ENCODE measurements at regions not wholly inside any gene's neighbourhood (a gene's known extent, or its start where the extent isn't known, plus 50 kb on each side); places are given as distances from the start of the nearest gene placed in this dataset.

DNA sequence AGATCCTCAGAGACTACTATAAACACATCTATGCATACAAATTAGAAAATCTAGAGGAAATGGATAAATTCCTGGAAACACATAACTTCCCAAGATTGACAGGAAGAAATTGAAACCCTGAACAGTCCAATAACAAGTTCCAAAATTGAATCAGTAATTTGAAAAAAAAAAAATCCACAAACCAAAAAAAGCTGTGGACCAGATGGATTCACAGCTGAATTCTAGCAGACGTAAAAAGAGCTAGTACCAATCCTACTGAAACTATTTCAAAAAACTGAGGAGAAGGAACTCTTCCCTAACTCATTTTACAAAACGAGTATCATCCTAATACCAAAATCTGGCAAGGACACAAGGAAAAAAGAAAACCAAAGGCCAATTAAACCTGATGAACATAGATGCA lies 77.0 kb upstream of the FXR1 start:
- Histone ChIP-seq H3K4me3 (ENCODE audit: low read depth, low read length) (no peak overlapping the region), H3K27ac (no peak overlapping the region), H3K36me3 (replicated peaks) (no peaks in the 10 kb centered on the region), H3K27me3 (replicated peaks) (no peaks in the 10 kb centered on the region)
- DNase-seq, result no peak
- TF ChIP-seq, protein P1, sequence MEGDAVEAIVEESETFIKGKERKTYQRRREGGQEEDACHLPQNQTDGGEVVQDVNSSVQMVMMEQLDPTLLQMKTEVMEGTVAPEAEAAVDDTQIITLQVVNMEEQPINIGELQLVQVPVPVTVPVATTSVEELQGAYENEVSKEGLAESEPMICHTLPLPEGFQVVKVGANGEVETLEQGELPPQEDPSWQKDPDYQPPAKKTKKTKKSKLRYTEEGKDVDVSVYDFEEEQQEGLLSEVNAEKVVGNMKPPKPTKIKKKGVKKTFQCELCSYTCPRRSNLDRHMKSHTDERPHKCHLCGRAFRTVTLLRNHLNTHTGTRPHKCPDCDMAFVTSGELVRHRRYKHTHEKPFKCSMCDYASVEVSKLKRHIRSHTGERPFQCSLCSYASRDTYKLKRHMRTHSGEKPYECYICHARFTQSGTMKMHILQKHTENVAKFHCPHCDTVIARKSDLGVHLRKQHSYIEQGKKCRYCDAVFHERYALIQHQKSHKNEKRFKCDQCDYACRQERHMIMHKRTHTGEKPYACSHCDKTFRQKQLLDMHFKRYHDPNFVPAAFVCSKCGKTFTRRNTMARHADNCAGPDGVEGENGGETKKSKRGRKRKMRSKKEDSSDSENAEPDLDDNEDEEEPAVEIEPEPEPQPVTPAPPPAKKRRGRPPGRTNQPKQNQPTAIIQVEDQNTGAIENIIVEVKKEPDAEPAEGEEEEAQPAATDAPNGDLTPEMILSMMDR (IDR thresholded peaks at IDR 0.05; ENCODE audit: low read depth, low read length, missing control alignments), result no peak
- in situ Hi-C loops (cut with HindIII; ENCODE audit: low pct_ligation_motif_present, low sequenced_read_pairs), result no loop called here

GRCh38 chr3:180836766-180837165 lies 75.7 kb upstream of the FXR1 start:
- DNase-seq, result no peak
- Histone ChIP-seq H3K27me3 (replicated peaks) (no peaks in the 10 kb centered on the region), H3K27ac (no peak overlapping the region), H3K4me3 (ENCODE audit: low read depth, low read length) (no peak overlapping the region), H3K36me3 (replicated peaks) (no peaks in the 10 kb centered on the region)
- in situ Hi-C loops (cut with HindIII; ENCODE audit: low pct_ligation_motif_present, low sequenced_read_pairs), result no loop called here
- TF ChIP-seq, protein P1 (IDR thresholded peaks at IDR 0.05; ENCODE audit: low read depth, low read length, missing control alignments), result no peak

DNA sequence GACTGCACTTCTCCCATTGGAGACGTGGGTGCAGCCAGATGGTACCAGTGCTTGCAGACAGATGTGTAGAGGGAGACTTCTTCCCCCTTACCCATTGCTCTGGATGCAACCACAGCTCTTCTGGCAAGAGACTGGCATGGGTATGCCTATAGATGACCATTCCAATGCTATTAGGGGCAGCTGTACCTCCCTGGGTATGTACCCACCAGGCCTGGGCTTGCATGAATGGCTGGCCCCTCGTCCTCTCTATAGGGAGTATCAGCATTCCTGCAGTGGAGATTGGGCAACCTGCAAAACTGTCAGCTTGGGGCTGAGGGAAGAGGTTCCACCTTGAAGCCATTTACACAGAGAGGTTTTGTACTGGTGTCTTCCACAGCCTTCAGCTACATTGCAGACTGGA lies 57.6 kb upstream of the FXR1 start:
- DNase-seq, result no peak
- in situ Hi-C loops (cut with HindIII; ENCODE audit: low pct_ligation_motif_present, low sequenced_read_pairs), result no loop called here
- Histone ChIP-seq H3K27me3 (replicated peaks) (no peaks in the 10 kb centered on the region), H3K27ac (no peak overlapping the region), H3K36me3 (replicated peaks) (no peaks in the 10 kb centered on the region), H3K4me3 (ENCODE audit: low read depth, low read length) (no peak overlapping the region)
- TF ChIP-seq, protein P1 (IDR thresholded peaks at IDR 0.05; ENCODE audit: low read depth, low read length, missing control alignments), result no peak

DNA sequence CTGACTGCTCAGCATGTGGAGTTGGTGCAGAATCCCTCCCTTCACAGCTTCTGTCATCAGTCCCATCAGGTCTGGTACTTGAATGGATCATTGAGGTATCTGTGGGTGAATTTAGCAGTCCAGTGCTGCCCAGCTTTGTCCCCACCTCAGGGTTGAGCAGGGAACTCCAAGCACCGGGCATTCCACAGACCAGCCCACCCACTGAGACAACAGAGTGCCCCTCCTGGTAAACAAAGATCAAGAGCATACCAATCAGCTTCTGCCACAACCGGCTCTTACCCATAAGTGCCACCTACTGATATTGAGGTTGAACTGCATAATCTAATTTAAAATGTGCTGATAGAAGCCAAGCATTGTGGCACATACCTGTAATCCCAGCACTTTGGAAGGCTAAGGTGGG lies 57.1 kb upstream of the FXR1 start:
- Histone ChIP-seq H3K36me3 (replicated peaks) (no peaks in the 10 kb centered on the region), H3K27me3 (replicated peaks) (no peaks in the 10 kb centered on the region), H3K27ac (no peak overlapping the region), H3K4me3 (ENCODE audit: low read depth, low read length) (no peak overlapping the region)
- DNase-seq, result no peak
- in situ Hi-C loops (cut with HindIII; ENCODE audit: low pct_ligation_motif_present, low sequenced_read_pairs), result no loop called here
- TF ChIP-seq, protein P1 (IDR thresholded peaks at IDR 0.05; ENCODE audit: low read depth, low read length, missing control alignments), result no peak

GRCh38 chr3:180855956-180856355 lies 56.5 kb upstream of the FXR1 start:
- H3K27ac ChIP-seq, result no peak overlapping the region
- no peak for DNase-seq
- in situ Hi-C loops (cut with HindIII; ENCODE audit: low pct_ligation_motif_present, low sequenced_read_pairs), result no loop called here
- H3K36me3 ChIP-seq (replicated peaks), result no peaks in the 10 kb centered on the region
- H3K4me3 ChIP-seq (ENCODE audit: low read depth, low read length), result no peak overlapping the region
- TF ChIP-seq, protein P1 (IDR thresholded peaks at IDR 0.05; ENCODE audit: low read depth, low read length, missing control alignments), result no peak
- H3K27me3 ChIP-seq (replicated peaks), result no peaks in the 10 kb centered on the region

GRCh38 chr3:180860180-180860858 lies 52.2 kb upstream of the FXR1 start:
- no peak overlapping the region for H3K27ac ChIP-seq
- no peaks in the 10 kb centered on the region for H3K36me3 ChIP-seq (replicated peaks)
- in situ Hi-C loops (cut with HindIII; ENCODE audit: low pct_ligation_motif_present, low sequenced_read_pairs), result no loop called here
- no peak overlapping the region for H3K4me3 ChIP-seq (ENCODE audit: low read depth, low read length)
- no peak for DNase-seq
- TF ChIP-seq, protein P1 (IDR thresholded peaks at IDR 0.05; ENCODE audit: low read depth, low read length, missing control alignments), result no peak
- no peaks in the 10 kb centered on the region for H3K27me3 ChIP-seq (replicated peaks)

All from brain microvascular endothelial cell (primary cell).